GM19467 (cell line): ENCODE measurements at regions not wholly inside any gene's neighbourhood (a gene's known extent, or its start where the extent isn't known, plus 50 kb on each side); places are given as distances from the start of the nearest gene placed in this dataset.

Experiments
- ATAC-seq: cut with Tn5 transposase; IDR thresholded peaks from one replicate; pipeline ENCODE4 v1.9.1; 2021; ENCODE audit warnings: mild to moderate bottlenecking, moderate library complexity; ENCODE audit not compliant: unreplicated experiment

GRCh38 chr4:177568931-177569330, 126.7 kb upstream of the AGA start:
- ATAC-seq = no peak

- no peak for ATAC-seq
Observed at GRCh38 chr4:177569434-177569833, 127.2 kb upstream of the AGA start.

- no peak for ATAC-seq
Observed at GRCh38 chr4:177573507-177573906, 131.3 kb upstream of the AGA start.

- no peak for ATAC-seq
Observed at GRCh38 chr4:177574446-177574845, 132.2 kb upstream of the AGA start.

DNA sequence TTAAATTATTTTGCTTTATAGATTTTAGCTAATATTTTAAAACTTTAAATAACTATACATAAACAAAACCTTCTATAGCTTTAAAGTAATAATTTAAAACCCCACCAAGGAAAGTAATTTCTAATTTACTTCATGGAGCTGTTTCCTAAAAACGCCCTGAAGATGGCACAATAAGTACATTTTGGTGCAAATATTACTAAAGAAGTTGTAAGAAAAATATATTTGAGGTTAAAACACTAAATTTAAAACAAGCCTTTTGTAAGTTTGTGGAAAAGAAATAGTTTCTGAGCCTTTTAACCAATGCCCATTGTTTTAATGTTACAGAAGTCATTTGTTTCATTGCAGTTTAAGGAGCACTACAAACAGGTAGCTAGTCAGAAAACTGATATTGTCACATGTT, 137.4 kb upstream of the AGA start:
- no peak for ATAC-seq

DNA sequence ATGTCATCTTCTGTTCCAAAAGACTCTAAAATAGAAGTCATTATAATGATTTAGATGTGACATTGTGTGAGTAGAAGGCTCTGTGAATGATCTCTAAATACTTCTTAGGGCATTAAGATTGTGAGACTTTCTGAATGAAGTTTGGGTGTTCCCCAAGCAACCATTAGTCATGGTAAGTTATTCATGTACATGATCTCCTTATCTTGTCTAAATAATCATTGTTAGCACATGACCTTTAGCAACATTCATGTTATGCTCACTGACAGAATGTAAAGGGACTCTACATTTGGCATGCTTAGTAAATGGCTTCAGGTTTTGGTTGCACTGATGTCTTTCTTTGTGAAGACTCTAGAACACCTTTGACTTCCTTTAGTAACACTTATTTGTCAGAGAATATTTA, 140.8 kb upstream of the AGA start:
- ATAC-seq = no peak

GRCh38 chr4:177587989-177588388, 145.8 kb upstream of the AGA start:
- ATAC-seq = no peak

DNA sequence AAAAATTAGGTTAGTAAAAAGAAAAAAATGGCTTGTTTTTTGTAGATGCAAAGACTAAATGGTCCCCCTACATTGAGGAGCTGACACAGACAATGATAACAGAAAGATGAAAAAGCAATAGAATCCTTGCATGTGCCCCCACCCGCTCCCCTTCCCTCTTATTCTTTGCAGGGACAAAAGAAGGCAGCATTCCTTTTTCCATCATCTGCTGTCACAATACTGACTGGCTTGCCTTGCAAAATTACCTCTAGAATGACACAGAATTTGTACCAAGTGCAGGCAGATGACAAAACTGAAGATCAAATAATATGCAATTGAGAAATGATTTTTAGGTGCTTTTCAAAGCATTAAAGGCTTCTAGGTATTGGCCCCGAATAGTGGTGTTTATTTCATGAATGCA, 153.1 kb upstream of the AGA start:
- no peak for ATAC-seq

- no peak for ATAC-seq
Observed at GRCh38 chr4:177596035-177596434, 153.8 kb upstream of the AGA start.

- ATAC-seq = no peak
Observed at GRCh38 chr4:177596991-177597390, 154.8 kb upstream of the AGA start.

DNA sequence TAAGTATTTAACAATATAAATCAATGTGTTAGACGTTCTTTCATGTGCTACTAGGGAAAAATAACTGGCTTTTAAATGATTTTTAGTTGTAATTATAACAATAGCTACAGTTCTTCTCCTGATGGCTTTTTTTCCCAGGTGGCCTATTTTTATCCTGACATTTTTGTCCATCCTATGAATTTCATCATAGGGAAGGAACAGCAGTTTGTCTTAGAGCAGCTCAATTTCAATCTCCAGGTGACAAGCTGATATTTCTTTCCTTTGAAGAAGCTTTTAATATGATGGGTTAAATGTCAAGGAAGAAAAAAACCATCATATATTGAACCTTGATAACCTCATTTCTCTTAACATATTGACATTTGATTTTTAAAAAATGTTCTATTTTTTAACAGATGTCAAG, 163.0 kb upstream of the AGA start:
- no peak for ATAC-seq

GRCh38 chr4:177607111-177607573, 164.9 kb upstream of the AGA start:
- no peak for ATAC-seq

- ATAC-seq = no peak
Observed at GRCh38 chr4:177611974-177612664, 169.9 kb upstream of the AGA start.

DNA sequence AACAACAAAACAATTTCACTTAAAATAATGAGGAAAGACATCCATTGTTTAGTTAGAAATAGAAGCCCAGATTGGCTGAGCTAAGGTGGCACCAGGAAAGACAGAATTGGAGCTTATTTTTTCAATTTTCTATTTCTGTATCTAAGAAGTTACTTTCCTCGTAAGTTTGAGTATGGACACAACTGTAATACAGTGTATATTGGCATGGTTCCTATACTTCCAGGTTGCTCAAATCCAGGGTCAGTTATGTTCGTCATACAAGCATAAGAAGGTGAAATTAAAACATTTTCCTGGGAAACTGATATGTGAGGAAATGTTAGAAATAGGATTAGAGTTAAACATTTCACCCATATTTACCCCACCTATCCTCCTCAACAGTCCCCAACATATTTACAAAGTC, 170.4 kb upstream of the AGA start:
- no peak for ATAC-seq

GRCh38 chr4:177632481-177632880, 190.2 kb upstream of the AGA start:
- no peak for ATAC-seq

DNA sequence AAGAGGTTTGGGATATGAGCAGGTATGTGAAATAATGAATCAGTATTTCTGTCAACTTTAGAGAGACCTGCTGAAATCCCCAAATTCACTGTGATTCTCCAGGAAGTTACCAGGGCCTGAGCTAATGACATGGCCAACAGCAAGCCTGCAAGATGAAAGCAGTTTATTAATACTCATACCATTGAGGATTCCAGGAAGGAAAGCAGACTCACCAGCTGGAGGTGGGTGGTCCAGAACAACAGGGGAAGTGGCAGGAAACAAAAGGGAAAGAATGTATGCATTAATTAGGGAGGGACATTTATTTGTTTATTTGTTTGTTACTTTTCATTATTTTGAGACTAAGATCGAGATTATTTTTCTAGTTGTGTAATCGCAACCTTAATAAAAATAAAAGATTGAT, 196.6 kb upstream of the AGA start:
- ATAC-seq = no peak

GRCh38 chr4:177640864-177641263, 198.6 kb upstream of the AGA start:
- no peak for ATAC-seq

DNA sequence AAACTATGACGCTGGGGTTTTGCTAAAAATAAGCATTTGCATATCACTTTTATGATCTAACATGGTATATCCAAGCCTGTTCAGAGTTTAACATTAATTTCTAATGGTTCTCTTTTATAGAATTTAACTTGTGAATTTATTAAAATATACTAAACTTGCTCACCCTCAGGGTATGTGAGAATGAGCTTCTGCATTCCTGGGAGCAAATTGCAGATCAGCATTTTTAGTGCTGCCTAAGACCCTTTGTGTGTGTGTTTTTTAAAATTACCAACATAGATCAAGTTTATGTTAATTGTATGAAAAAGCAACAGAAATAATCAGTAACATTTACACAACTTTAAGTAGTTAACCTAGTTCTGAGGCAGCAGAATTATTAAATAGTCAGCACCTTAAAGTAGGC, 218.0 kb upstream of the AGA start:
- no peak for ATAC-seq

DNA sequence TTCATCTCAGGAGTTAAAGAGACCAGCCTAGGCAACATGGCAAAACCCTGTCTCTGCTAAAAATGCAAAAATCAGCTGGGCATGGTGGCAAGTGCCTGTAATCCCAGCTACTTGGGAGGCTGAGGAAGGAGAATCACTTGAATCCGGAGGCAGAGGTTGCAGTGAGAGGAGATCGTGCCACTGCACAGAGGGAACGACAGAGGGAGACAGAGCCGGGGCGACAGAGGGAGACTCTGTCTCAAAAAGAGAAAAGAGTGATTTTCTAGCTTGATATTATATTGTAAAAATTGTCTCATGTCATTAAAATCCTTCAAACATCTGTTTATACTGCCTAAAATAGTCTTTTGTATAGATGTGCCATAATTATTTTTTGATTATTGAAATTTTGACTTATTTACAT, 225.4 kb upstream of the AGA start:
- ATAC-seq = no peak

DNA sequence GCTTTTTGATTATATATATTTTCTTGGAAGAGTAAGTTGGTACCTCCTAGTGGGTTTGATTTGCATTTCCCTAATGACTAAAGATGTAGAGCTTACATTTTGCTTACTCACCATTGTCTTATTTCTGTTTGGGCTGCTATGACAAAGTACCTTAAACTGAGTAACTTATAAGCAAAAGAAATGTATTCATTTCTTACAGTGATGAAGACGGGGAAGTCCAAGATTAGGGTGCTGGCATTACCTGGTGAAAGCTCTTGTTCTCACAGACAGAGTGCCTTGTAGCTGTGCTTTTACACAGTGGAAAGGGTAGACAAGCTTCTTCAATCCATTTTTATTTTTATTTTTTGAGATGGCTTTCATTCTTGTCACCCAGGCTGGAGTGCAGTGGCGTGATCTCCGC, 229.2 kb upstream of the AGA start:
- ATAC-seq = no peak

- no peak for ATAC-seq
Observed at GRCh38 chr4:177671845-177672244, 229.6 kb upstream of the AGA start.

- ATAC-seq = no peak
Observed at GRCh38 chr4:177673985-177674489, 231.8 kb upstream of the AGA start.

DNA sequence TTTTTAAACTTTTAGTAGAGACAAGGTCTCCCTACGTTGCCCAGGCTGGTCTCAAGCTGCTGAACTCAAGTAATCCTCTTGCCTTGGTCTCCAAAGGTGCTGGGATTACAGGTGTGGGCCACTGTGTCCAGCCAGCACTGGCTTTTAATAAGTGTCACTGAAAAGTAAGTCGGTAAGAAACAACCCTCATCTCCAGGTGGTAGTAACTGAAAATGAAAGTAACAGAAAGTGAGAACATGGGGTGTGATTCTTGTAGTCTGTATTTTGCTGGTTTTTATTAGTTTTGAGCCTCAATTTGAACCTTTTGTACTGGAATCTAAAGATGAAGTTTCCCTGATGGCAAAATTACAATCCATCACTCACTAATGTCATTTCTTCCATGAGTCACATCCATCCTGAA, 238.1 kb upstream of the AGA start:
- no peak for ATAC-seq
